Kasumi-1 (cell line): ENCODE measurements at regions not wholly inside any gene's neighbourhood (a gene's known extent, or its start where the extent isn't known, plus 50 kb on each side); places are given as distances from the start of the nearest gene placed in this dataset.
A peak's percentile ranks its signal among the peaks of the same experiment; 100 is the strongest.

Source experiments
- DNase-seq, 2 experiments: peaks; one replicate each; lab custom pipeline; 2025; lab: John Stamatoyannopoulos, UW

- no peak for DNase-seq
These were observed 287.0 kb downstream of the ZEB1 start for GRCh38 chr10:31605861-31606525.

DNA sequence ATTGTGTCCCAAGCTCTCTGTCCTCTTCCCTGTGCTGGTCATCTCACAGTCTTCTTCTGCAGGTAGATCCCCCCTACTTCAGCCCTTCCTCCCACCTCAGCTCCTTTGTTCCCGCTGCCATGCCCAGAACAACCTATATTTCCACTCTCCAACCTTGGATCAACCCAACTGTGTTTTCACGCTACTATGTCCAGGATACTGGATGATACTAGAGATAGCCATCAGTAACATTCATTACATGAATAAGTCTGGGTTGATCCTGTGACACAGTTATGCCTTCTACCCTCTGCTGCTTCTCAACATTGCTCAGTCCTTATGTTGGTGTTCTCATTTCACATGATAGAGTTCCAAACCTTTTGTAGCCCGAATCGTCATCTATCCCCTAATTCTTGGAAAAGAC is 286.4 kb downstream of the ZEB1 start:
- DNase-seq = no peak

DNA sequence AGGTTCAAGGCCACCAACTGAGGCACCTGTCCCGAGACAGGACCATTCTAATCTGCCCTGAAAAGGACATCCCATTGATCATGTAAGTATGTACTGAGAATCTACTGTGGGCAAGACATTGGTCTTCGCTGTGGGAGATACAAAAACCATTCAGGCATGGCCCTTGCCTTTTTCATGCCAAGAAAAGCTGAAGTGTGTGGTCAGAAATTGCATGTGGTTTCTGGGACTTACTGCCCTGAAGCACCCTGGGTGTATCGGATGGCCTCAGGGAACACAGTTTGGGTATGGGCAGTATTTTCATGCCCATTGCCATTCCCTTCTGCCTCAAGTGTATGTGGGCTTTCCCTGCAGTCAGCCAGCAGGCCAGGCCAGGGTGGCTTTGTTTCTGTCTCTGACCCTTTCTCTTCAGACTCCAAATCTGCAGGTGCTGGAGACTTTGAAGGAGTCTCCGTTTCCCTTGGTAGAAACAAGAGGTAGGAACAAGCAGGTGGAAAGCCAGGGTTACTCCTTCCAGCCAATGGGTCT is 285.7 kb downstream of the ZEB1 start:
- DNase-seq = no peak

GRCh38 chr10:31604096-31604495 is 285.1 kb downstream of the ZEB1 start:
- no peak for DNase-seq

DNA sequence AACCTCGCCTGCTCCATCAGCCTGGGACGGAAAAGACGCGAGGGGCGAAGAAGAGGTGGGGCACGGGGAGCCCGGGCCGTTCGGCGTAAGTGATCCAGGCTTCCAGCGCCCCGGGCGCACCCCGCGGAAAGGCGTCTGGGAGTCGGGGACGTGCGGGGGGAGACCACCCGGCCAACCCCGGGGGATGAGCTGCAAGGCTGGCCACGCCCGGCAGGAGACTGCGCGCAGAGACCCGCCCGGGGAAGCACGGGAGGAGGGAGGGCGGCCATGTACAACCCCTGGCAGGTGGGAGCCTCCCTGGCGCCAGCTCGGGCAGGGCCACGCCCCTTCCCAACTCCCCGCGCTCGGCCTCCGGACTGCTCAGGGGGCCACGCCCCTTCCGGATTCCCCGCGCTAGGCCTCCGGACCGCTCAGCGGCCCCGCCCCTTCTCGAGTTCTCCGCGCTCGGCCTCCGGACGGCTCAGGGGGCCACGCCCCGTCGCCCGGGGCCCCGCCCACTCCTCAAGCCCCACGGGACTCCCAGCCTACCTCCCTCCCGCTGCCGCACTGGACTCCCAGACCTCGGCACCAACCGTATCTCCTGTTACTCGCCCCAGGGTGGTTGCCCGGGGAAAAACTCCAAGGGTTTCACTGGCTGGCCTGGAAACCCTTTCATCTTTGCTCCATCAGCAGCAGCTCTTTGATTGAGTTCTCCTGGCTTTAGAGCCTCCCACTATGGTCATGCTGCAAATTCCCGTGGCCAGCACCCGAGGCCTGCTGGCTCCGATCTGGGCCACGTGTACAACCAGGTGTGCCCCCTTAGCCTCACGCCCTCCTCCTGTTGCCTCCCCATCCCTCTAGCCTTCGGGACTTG is 284.4 kb downstream of the ZEB1 start:
- DNase-seq = peak; percentile 96 to 97

DNA sequence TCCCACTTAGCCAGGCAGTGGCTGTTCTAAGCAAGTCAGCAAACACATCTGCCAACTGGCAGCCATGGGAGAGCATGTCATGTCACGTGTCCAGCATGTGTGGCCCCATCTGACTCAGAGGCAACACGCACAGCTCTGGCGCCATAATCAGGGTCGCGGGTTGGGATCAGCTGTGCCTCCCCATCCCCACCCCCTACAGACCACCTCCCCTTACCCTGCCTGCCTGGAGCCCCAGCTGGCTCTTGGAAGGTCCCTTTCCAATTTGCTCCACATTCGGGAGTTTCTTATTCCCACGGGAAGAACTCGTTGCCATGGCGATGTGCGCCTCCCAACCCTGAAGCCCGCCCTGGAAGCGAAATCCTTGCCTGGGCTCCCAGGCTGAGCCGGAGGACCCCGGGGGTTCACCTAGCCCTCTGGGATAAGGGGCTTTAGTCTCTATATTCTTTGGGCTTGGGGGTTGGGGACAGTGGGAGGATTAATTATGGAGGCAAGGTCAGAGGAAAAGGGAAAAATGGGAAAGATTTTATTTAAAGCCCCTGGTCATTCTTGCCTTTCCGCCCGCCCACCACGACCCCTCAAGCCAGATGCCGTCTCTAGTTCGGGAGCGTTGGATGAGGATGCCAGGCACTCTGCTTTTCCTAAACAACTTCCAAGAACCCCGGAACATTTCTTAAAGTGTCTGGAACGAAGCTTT is 283.7 kb downstream of the ZEB1 start:
- no peak for DNase-seq

DNA sequence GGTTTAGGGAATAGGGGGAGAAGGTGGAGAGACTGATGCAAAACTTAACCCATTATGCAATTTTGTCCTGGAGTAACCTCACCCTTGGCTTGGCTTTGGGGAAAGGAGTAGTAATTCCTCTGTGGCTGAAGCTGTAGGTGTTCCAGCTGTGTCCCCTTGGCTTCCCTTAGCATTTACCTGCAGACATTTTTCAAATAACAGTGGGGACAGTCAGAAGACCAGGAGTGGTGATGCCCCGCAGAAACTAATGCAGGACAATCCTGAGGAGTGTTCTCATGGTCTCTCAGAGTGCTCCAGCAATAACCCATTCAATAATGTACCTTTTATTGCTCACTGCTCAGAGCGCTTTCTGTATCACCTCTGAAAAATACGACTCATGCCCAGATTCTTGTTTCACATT is 282.1 kb downstream of the ZEB1 start:
- no peak for DNase-seq

DNA sequence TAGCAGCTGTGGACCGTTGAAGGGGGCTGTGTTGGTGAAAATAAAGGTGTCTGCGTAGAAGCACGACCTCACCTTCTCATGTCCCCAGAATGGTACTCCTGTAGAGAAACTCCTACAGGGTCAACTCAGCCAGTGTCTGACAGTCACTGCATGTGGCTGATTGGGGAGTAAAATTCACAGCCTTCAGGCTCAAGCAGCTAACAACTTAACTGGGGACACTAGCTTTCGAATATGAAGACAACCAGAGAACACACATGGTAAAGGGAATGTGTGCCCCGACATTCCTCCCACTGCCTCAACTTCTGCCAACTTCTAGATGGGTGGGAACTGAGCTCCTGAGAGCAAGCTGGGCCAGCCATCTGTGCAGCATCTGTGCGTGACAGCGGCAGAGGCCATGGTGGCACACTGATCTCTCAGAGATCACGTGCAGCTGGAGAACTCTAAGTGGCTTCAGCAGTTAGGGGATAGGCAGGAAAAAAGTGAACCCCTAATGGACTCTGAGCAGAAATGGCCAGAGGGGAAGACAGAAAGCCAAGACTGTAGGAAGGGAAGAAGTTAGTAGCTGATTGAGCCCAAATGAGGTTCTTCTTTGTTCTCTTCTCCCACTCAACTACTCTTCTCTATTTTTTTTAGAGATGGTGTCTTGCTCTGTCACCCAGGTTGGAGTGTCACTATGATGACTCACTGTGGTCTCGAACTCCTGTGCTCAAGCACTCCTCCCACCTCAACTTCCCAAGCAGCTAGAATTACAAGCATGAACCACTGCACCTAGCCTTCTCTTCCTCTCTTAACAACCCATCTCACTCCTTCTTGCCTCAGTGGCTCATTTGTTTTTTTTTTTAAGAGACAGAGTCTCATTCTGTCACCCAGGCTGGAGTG is 280.8 kb downstream of the ZEB1 start:
- peak; percentile 44 to 45 for DNase-seq

DNA sequence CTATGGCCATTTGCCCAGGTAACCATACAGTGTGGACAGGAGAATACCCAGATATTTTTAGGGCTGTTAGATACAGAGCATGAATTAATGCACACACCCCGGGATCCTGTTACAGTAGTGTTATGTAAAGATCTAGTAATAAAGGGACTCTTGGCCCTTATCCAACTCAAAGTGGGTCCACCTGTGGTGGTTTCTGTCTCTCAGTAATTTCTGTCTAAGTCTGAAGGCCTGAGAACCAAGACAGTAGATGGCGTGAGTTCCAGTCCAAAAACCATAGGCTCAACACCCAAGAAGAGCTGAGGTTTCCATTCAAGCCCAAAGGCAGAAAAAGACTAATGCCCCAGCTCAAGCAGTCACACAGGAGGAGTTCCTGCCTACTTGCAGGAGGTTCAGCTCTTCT is 277.7 kb downstream of the ZEB1 start:
- DNase-seq = no peak

GRCh38 chr10:31595992-31596391 is 277.0 kb downstream of the ZEB1 start:
- no peak for DNase-seq

GRCh38 chr10:31594347-31594873 is 275.4 kb downstream of the ZEB1 start:
- no peak for DNase-seq

DNA sequence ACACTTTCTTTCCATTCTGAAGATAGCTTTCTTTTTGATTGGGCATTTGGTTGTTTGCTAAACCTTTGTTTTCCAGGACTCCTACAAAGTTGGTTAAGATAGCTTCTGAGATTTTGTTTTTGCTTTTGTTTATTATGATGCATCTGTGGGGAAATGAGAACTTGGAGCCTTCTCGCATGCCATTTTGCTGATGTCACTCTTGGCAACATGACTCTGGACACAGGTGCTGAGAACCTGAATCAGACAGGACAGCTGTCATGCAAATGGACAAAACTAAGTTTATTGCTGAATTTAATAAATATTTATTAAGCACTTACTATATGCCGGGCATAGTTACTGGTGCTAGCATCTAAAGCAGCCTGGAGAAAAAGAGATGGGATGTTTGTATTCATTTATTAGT is 274.1 kb downstream of the ZEB1 start:
- DNase-seq = no peak

DNA sequence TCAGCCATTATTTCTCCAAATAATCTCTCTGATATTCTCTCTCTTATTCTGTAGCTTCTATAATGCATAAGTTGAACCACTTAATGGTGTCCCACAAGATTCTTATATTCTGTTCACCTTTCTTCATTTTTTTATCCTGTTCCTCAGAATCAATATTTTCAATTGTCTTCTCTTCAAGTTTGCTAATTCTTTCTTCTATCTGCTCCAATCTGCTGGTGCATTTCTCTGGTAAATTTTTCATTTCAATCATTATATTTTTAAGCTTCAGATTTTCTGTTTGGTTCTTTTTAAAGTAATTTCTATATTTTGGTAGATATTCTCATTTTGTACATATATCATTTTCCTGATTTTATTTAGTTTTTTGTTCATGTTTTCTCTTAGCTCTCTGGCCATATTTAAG is 272.6 kb downstream of the ZEB1 start:
- no peak for DNase-seq

- peak; percentile 50 to 58 for DNase-seq
These were observed 271.2 kb downstream of the ZEB1 start for GRCh38 chr10:31590023-31590800.

DNA sequence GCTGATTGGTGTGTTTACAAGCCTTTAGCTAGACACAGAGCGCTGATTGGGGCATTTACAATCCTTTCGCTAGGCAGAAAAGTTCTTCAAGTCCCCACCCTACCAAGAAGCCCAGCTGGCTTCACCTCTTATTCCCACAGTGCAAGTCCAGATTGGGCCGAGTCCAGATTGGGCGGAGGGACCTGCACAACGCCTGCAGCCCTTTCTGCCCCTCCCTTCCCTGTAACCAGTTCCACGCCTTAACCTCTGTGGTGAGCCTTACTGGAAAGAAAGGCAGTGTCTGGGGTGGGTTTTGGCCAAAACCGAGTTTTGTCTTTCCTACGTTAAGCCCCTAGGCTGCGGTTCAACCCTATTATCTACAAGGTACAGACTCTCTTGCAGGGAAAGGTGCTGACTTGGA is 268.7 kb downstream of the ZEB1 start:
- no peak for DNase-seq

DNA sequence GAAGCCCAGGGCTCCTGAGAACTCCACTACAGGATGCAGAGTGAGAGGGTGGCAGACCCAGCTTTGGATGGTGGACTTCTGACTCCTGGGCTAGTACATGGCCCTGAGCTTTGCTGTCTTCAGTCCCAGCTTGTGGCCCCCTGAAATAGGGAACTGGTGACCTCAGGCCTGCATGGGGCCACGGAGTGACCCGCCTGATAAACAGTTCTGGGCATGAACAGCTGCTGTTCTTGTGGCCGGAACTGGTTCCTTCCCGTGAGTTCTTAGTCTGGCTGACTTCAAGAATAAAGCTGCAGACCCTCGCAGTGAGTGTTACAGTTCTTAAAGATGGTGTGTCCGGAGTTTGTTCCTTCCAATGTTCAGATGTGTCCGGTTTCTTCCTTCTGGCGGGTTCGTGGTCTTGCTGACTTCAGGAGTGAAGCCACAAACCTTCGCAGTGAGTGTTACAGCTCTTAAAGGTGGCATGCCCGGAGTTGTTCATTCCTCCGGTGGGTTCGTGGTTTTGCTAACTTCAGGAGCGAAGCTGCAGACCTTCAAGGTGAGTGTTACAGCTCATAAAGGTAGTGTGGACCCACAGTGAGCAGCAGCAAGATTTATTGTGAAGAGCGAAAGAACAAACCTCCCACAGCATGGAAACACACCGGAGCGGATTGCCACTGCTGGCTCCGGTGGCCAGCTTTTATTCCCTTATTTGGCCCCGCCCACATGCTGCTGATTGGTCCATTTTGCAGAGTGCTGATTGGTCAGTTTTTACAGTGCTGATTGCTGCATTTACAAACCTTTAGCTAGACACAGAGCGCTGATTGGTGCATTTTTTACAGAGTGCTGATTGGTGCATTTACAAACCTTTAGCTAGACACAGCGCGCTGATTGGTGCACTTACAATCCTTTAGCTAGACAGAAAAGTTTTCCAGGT is 268.0 kb downstream of the ZEB1 start:
- DNase-seq = peak; percentile 77 to 85

GRCh38 chr10:31584876-31585275 is 265.9 kb downstream of the ZEB1 start:
- no peak for DNase-seq

- no peak for DNase-seq
These were observed 265.1 kb downstream of the ZEB1 start for GRCh38 chr10:31584098-31584631.

GRCh38 chr10:31583293-31583692 is 264.3 kb downstream of the ZEB1 start:
- DNase-seq = no peak
